Memory B cell (primary cell): ENCODE measurements at regions not wholly inside any gene's neighbourhood (a gene's known extent, or its start where the extent isn't known, plus 50 kb on each side); places are given as distances from the start of the nearest gene placed in this dataset.
"Not testable (repeated sequence)": the region's sequence is repeated elsewhere in the genome, so short reads cannot be mapped to it uniquely, and the experiment has no call there.

ENCODE experiments used
- ATAC-seq: fragments of 150-1000 bp; cut with Tn5 transposase; 2 replicates; pipeline ENCODE4 v1.10.0; 2021; ENCODE audit warnings: low read depth, mild to moderate bottlenecking, moderate library complexity
- DNase-seq, 2 donors: peaks; one replicate each; pipeline ENCODE4 v3.0.0; 2022; ENCODE audit warnings: low spot score in 2 of 2
- H3K27ac Mint-ChIP-seq: one replicate; pipeline ENCODE4 v1.8.0; 2022; ENCODE audit warnings: mild to moderate bottlenecking, moderate library complexity, mixed read lengths
- H3K27me3 Mint-ChIP-seq: one replicate; pipeline ENCODE4 v1.8.0; 2022; ENCODE audit warnings: mixed read lengths
- H3K36me3 Mint-ChIP-seq: one replicate; pipeline ENCODE4 v1.8.0; 2022; ENCODE audit warnings: mild to moderate bottlenecking, mixed read lengths
- H3K4me1 Mint-ChIP-seq: one replicate; pipeline ENCODE4 v1.8.0; 2022; ENCODE audit warnings: mixed read lengths
- H3K4me3 Mint-ChIP-seq: one replicate; pipeline ENCODE4 v1.8.0; 2022; ENCODE audit warnings: mild to moderate bottlenecking, moderate library complexity, mixed read lengths
- H3K9me3 Mint-ChIP-seq: one replicate; pipeline ENCODE4 v1.8.0; 2022; ENCODE audit warnings: mixed read lengths

- Mint-ChIP-seq H3K36me3 (no peaks in the 10 kb centered on the region), H3K4me3 (no peak overlapping the region), H3K4me1 (no peaks in the 10 kb centered on the region), H3K9me3 (no peaks in the 10 kb centered on the region), H3K27ac (no peak overlapping the region), H3K27me3 (peaks cover 6% of the 10 kb centered on the region)
- DNase-seq (no peak), ATAC-seq (no peak)
Observed at GRCh38 chr3:159674583-159674982, 314.1 kb upstream of the IL12A start.

GRCh38 chr3:159675285-159675684 is 313.4 kb upstream of the IL12A start:
- Mint-ChIP-seq H3K4me3 (no peak overlapping the region), H3K4me1 (no peaks in the 10 kb centered on the region), H3K36me3 (no peaks in the 10 kb centered on the region), H3K27ac (no peak overlapping the region), H3K9me3 (no peaks in the 10 kb centered on the region), H3K27me3 (peaks cover 6% of the 10 kb centered on the region)
- DNase-seq = no peak
- no peak for ATAC-seq

- Mint-ChIP-seq H3K27ac (no peak overlapping the region), H3K36me3 (no peaks in the 10 kb centered on the region), H3K4me1 (no peaks in the 10 kb centered on the region), H3K9me3 (peaks cover 1% of the 10 kb centered on the region), H3K4me3 (no peak overlapping the region), H3K27me3 (peaks cover 4% of the 10 kb centered on the region)
- DNase-seq = no peak
- no peak for ATAC-seq
Observed at GRCh38 chr3:159679900-159680299, 308.7 kb upstream of the IL12A start.

GRCh38 chr3:159681717-159682116 is 306.9 kb upstream of the IL12A start:
- H3K36me3 Mint-ChIP-seq, ATAC-seq, H3K4me3 Mint-ChIP-seq, H3K27ac Mint-ChIP-seq, H3K27me3 Mint-ChIP-seq, H3K9me3 Mint-ChIP-seq, H3K4me1 Mint-ChIP-seq, DNase-seq: not testable (repeated sequence)

GRCh38 chr3:159685801-159686200 is 302.8 kb upstream of the IL12A start:
- ATAC-seq (no peak), DNase-seq (no peak)
- H3K4me1 Mint-ChIP-seq = no peaks in the 10 kb centered on the region
- no peak overlapping the region for H3K27ac Mint-ChIP-seq
- no peaks in the 10 kb centered on the region for H3K36me3 Mint-ChIP-seq
- H3K4me3 Mint-ChIP-seq = no peak overlapping the region
- H3K27me3 Mint-ChIP-seq = no peaks in the 10 kb centered on the region
- peaks cover 16% of the 10 kb centered on the region for H3K9me3 Mint-ChIP-seq

- Mint-ChIP-seq H3K4me1 (no peaks in the 10 kb centered on the region), H3K36me3 (no peaks in the 10 kb centered on the region), H3K27me3 (peaks cover 1% of the 10 kb centered on the region), H3K9me3 (peaks cover 9% of the 10 kb centered on the region), H3K27ac (no peak overlapping the region), H3K4me3 (no peak overlapping the region)
- ATAC-seq (no peak), DNase-seq (no peak)
Observed at GRCh38 chr3:159693226-159693625, 295.4 kb upstream of the IL12A start.

GRCh38 chr3:159711560-159712333 is 276.9 kb upstream of the IL12A start:
- H3K4me1 Mint-ChIP-seq = no peaks in the 10 kb centered on the region
- H3K4me3 Mint-ChIP-seq = no peak overlapping the region
- H3K36me3 Mint-ChIP-seq = no peaks in the 10 kb centered on the region
- H3K9me3 Mint-ChIP-seq = peaks cover 11% of the 10 kb centered on the region
- H3K27me3 Mint-ChIP-seq = peaks cover 6% of the 10 kb centered on the region
- DNase-seq = no peak
- no peak for ATAC-seq
- no peak overlapping the region for H3K27ac Mint-ChIP-seq

GRCh38 chr3:159721324-159721723 is 267.3 kb upstream of the IL12A start:
- Mint-ChIP-seq H3K4me3 (no peak overlapping the region), H3K4me1 (no peaks in the 10 kb centered on the region), H3K9me3 (peaks cover 6% of the 10 kb centered on the region), H3K36me3 (no peaks in the 10 kb centered on the region), H3K27ac (no peak overlapping the region), H3K27me3 (no peaks in the 10 kb centered on the region)
- DNase-seq (no peak), ATAC-seq (no peak)

- Mint-ChIP-seq H3K4me1 (no peaks in the 10 kb centered on the region), H3K4me3 (no peak overlapping the region), H3K9me3 (peaks cover 2% of the 10 kb centered on the region), H3K27ac (no peak overlapping the region), H3K27me3 (no peaks in the 10 kb centered on the region), H3K36me3 (no peaks in the 10 kb centered on the region)
- no peak for DNase-seq
- no peak for ATAC-seq
Observed at GRCh38 chr3:159723295-159723694, 265.3 kb upstream of the IL12A start.

GRCh38 chr3:159724627-159725026 is 264.0 kb upstream of the IL12A start:
- DNase-seq (no peak), ATAC-seq (no peak)
- no peaks in the 10 kb centered on the region for H3K27me3 Mint-ChIP-seq
- no peaks in the 10 kb centered on the region for H3K36me3 Mint-ChIP-seq
- H3K4me3 Mint-ChIP-seq = no peak overlapping the region
- no peaks in the 10 kb centered on the region for H3K4me1 Mint-ChIP-seq
- no peak overlapping the region for H3K27ac Mint-ChIP-seq
- H3K9me3 Mint-ChIP-seq = peaks cover 2% of the 10 kb centered on the region

- Mint-ChIP-seq H3K36me3 (no peaks in the 10 kb centered on the region), H3K9me3 (peaks cover 2% of the 10 kb centered on the region), H3K27ac (no peak overlapping the region), H3K4me1 (no peaks in the 10 kb centered on the region), H3K4me3 (no peak overlapping the region), H3K27me3 (no peaks in the 10 kb centered on the region)
- ATAC-seq (no peak), DNase-seq (no peak)
Observed at GRCh38 chr3:159726231-159726964, 262.2 kb upstream of the IL12A start.

GRCh38 chr3:159727506-159727905 is 261.1 kb upstream of the IL12A start:
- no peaks in the 10 kb centered on the region for H3K27me3 Mint-ChIP-seq
- no peaks in the 10 kb centered on the region for H3K4me1 Mint-ChIP-seq
- H3K27ac Mint-ChIP-seq = no peak overlapping the region
- H3K36me3 Mint-ChIP-seq = no peaks in the 10 kb centered on the region
- no peak overlapping the region for H3K4me3 Mint-ChIP-seq
- no peaks in the 10 kb centered on the region for H3K9me3 Mint-ChIP-seq
- DNase-seq = no peak
- no peak for ATAC-seq

- H3K27ac Mint-ChIP-seq = no peak overlapping the region
- no peaks in the 10 kb centered on the region for H3K4me1 Mint-ChIP-seq
- DNase-seq (no peak), ATAC-seq (no peak)
- peaks cover 2% of the 10 kb centered on the region for H3K27me3 Mint-ChIP-seq
- no peaks in the 10 kb centered on the region for H3K9me3 Mint-ChIP-seq
- H3K36me3 Mint-ChIP-seq = no peaks in the 10 kb centered on the region
- H3K4me3 Mint-ChIP-seq = no peak overlapping the region
Observed at GRCh38 chr3:159731254-159731653, 257.4 kb upstream of the IL12A start.

- no peak for DNase-seq
- H3K27me3 Mint-ChIP-seq = peaks cover 4% of the 10 kb centered on the region
- no peaks in the 10 kb centered on the region for H3K4me1 Mint-ChIP-seq
- H3K27ac Mint-ChIP-seq = no peak overlapping the region
- H3K36me3 Mint-ChIP-seq = no peaks in the 10 kb centered on the region
- no peaks in the 10 kb centered on the region for H3K9me3 Mint-ChIP-seq
- ATAC-seq = no peak
- H3K4me3 Mint-ChIP-seq = no peak overlapping the region
Observed at GRCh38 chr3:159732172-159733111, 256.2 kb upstream of the IL12A start.
